ENCODE measurements at regions not wholly inside any gene's neighbourhood (a gene's known extent, or its start where the extent isn't known, plus 50 kb on each side); places are given as distances from the start of the nearest gene placed in this dataset.

DNA sequence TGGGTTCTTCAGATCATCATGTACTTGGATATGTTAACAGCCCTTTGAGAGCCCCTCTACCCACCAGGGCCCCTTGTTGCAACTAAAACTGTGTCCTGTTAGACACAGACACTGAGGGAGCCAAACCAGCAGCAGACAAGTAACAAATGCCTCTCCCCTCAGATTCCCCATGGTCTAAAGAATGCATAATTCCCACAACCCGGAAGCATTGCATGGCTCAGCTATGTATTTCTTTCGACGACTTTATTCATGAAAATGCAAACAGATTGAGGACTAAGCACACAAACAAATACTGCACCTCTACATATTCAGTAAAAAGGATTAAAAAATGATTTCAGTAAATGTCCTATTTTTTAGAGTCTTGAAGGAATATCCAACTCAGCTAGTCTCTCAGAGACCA, 70.1 kb upstream of the HECW1 start:
- TF ChIP-seq, protein P1, sequence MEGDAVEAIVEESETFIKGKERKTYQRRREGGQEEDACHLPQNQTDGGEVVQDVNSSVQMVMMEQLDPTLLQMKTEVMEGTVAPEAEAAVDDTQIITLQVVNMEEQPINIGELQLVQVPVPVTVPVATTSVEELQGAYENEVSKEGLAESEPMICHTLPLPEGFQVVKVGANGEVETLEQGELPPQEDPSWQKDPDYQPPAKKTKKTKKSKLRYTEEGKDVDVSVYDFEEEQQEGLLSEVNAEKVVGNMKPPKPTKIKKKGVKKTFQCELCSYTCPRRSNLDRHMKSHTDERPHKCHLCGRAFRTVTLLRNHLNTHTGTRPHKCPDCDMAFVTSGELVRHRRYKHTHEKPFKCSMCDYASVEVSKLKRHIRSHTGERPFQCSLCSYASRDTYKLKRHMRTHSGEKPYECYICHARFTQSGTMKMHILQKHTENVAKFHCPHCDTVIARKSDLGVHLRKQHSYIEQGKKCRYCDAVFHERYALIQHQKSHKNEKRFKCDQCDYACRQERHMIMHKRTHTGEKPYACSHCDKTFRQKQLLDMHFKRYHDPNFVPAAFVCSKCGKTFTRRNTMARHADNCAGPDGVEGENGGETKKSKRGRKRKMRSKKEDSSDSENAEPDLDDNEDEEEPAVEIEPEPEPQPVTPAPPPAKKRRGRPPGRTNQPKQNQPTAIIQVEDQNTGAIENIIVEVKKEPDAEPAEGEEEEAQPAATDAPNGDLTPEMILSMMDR (IDR thresholded peaks at IDR 0.05): no peak
- TF ChIP-seq POLR2A (IDR thresholded peaks at IDR 0.05): no peak
- TF ChIP-seq EP300 (IDR thresholded peaks at IDR 0.05; ENCODE audit: low read depth): no peak
- TF ChIP-seq POLR2AphosphoS5 (IDR thresholded peaks at IDR 0.05): no peak
